ENCODE measurements at regions not wholly inside any gene's neighbourhood (a gene's known extent, or its start where the extent isn't known, plus 50 kb on each side); places are given as distances from the start of the nearest gene placed in this dataset.

DNA sequence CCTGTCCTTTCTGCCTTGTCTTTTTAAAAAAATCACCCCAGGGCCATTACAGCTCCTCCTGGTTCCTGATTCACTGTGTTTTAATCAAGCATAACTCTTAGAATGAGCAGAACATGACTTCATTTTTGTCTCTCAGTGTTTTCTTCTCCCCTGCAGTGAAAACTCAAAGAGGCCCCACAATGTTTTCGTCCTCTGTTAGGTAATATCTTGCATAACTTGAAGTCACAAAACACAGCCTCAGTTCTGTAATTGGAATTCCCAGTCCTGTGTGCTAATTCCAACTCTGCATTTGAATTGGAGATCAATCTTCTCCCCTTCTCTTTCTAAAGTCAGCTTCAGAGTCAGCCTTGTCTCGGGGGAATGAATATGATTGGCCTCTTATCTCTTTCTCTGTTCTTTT lies 186.5 kb upstream of the NAV2 start:
- H3K27me3 ChIP-seq (ENCODE audit: control insufficient read depth in 2 of 2, insufficient read depth in 2 of 2, low read length in 2 of 2), result peaks cover 0 to 2% of the 10 kb centered on the region in 2 experiments
- dilution Hi-C loops (cut with MboI; ENCODE audit: extremely low pct_ligation_motif_present, low sequenced_read_pairs) (no loop called here), intact Hi-C loops (cut with micrococcal nuclease) (no loop called here)
- no peak overlapping the region for H3K27ac ChIP-seq (ENCODE audit: insufficient read depth, low read depth, low read length)
- no peak overlapping the region for H3K9ac ChIP-seq (replicated peaks; ENCODE audit: extremely low read depth, insufficient read depth, low read length)
- H3K4me1 ChIP-seq (ENCODE audit: control insufficient read depth, extremely low read depth, insufficient read depth, low read length), result no peaks in the 10 kb centered on the region
- H3K36me3 ChIP-seq (ENCODE audit: control insufficient read depth in 2 of 2, extremely low read depth in 1 of 2, insufficient read depth in 2 of 2, low read length in 2 of 2), result no peaks in the 10 kb centered on the region
- H4K20me1 ChIP-seq (replicated peaks; ENCODE audit: control insufficient read depth, extremely low read depth, insufficient read depth, low read length), result no peaks in the 10 kb centered on the region
- H2AFZ ChIP-seq (ENCODE audit: low read depth, low read length), result no peak overlapping the region
- FAIRE-seq (no peak), DNase-seq (ENCODE audit: low read depth, low spot score) (no peak)
- H3K9me3 ChIP-seq (replicated peaks; ENCODE audit: control insufficient read depth, insufficient read depth, low read length), result no peaks in the 10 kb centered on the region
- no TSS peak for BruUV-seq (replicated peaks)
- no peaks in the 10 kb centered on the region for H3K9me1 ChIP-seq (replicated peaks; ENCODE audit: control insufficient read depth, extremely low read depth, insufficient read depth, low read length)
- no peak overlapping the region for H3K4me2 ChIP-seq (ENCODE audit: insufficient read depth, low read length)
- no peaks in the 10 kb centered on the region for H3K79me2 ChIP-seq (ENCODE audit: control insufficient read depth, insufficient read depth, low read length)
- no peak overlapping the region for H3K4me3 ChIP-seq (replicated peaks in 1 of 3; ENCODE audit: insufficient read depth in 1 of 3, low read depth in 1 of 3, low read length in 3 of 3)
- POLR2A ChIA-PET, result no interaction called here
- CTCF ChIA-PET, result no interaction called here
- TF ChIP-seq, protein P1, sequence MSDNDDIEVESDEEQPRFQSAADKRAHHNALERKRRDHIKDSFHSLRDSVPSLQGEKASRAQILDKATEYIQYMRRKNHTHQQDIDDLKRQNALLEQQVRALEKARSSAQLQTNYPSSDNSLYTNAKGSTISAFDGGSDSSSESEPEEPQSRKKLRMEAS (IDR thresholded peaks at IDR 0.05; ENCODE audit: insufficient read depth, insufficient read length), result no peak
- TF ChIP-seq MYC (IDR thresholded peaks at IDR 0.05; ENCODE audit: low read depth, low read length), result no peak
- no peak for TF ChIP-seq FOS (IDR thresholded peaks at IDR 0.05; ENCODE audit: borderline replicate concordance, insufficient read depth, low read length)
- TF ChIP-seq POLR2AphosphoS5 (IDR thresholded peaks at IDR 0.05; ENCODE audit: insufficient read depth, low read depth, low read length), result no peak
- TF ChIP-seq EZH2 (IDR thresholded peaks at IDR 0.05; ENCODE audit: borderline replicate concordance, low read depth, low read length, severe bottlenecking), result no peak
- no peak for TF ChIP-seq POLR2A (IDR thresholded peaks at IDR 0.05; ENCODE audit: low read depth, low read length)
- TF ChIP-seq GATA2 (IDR thresholded peaks at IDR 0.05; ENCODE audit: insufficient read depth, insufficient read length, low read depth, low read length), result no peak
- TF ChIP-seq, protein P2, sequence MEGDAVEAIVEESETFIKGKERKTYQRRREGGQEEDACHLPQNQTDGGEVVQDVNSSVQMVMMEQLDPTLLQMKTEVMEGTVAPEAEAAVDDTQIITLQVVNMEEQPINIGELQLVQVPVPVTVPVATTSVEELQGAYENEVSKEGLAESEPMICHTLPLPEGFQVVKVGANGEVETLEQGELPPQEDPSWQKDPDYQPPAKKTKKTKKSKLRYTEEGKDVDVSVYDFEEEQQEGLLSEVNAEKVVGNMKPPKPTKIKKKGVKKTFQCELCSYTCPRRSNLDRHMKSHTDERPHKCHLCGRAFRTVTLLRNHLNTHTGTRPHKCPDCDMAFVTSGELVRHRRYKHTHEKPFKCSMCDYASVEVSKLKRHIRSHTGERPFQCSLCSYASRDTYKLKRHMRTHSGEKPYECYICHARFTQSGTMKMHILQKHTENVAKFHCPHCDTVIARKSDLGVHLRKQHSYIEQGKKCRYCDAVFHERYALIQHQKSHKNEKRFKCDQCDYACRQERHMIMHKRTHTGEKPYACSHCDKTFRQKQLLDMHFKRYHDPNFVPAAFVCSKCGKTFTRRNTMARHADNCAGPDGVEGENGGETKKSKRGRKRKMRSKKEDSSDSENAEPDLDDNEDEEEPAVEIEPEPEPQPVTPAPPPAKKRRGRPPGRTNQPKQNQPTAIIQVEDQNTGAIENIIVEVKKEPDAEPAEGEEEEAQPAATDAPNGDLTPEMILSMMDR (IDR thresholded peaks at IDR 0.05; ENCODE audit: extremely low read depth in 1 of 2, insufficient read depth in 1 of 2, low read depth in 1 of 2, low read length in 2 of 2), result no peak
- TF ChIP-seq JUN (IDR thresholded peaks at IDR 0.05; ENCODE audit: borderline replicate concordance, insufficient read depth, insufficient read length, low read depth), result no peak

Measured in endothelial cell of umbilical vein (primary cell).